ENCODE measurements at regions not wholly inside any gene's neighbourhood (a gene's known extent, or its start where the extent isn't known, plus 50 kb on each side); places are given as distances from the start of the nearest gene placed in this dataset.

- Histone ChIP-seq H3K36me3 (ENCODE audit: control insufficient read depth, insufficient read depth, low read length) (no peaks in the 10 kb centered on the region; the same call in 1 of the 2 replicates), H3K27me3 (replicated peaks; ENCODE audit: control insufficient read depth, insufficient read depth, low read length) (no peaks in the 10 kb centered on the region), H3K4me3 (ENCODE audit: low read depth, low read length) (no peak overlapping the region), H3K9me3 (no peaks in the 10 kb centered on the region), H3K4me1 (peaks cover 13% of the 10 kb centered on the region)
- no peak overlapping the region for H3K4me3 Mint-ChIP-seq (ENCODE audit: unreplicated experiment)
- no peaks in the 10 kb centered on the region for H3K9me3 Mint-ChIP-seq (ENCODE audit: unreplicated experiment)
- CTCF ChIA-PET, result no interaction called here
- H3K27ac Mint-ChIP-seq (ENCODE audit: unreplicated experiment), result no peak overlapping the region
- peaks cover 22% of the 10 kb centered on the region for H3K4me1 Mint-ChIP-seq (ENCODE audit: low read depth, unreplicated experiment)
- POLR2A ChIA-PET, result interaction anchor here (0.7 kb wide), 1 partner anchor 40 kb away, joined by 4 read pairs; no protein-coding TSS in a partner anchor
- no peak for DNase-seq
- intact Hi-C loops (cut with micrococcal nuclease; ENCODE audit: unreplicated experiment), result no loop called here
- no TSS peak for BruUV-seq (replicated peaks)
- H3K27me3 Mint-ChIP-seq (ENCODE audit: insufficient read depth, unreplicated experiment), result no peaks in the 10 kb centered on the region
- no peak for TF ChIP-seq CTCF (IDR thresholded peaks at IDR 0.05; ENCODE audit: insufficient read depth in 1 of 2, low read depth in 1 of 2, low read length in 1 of 2, severe bottlenecking in 1 of 2, unreplicated experiment in 1 of 2)
- no peaks in the 10 kb centered on the region for H3K36me3 Mint-ChIP-seq (ENCODE audit: insufficient read depth, unreplicated experiment)
Measured at GRCh38 chr2:156023229-156023869, 309.2 kb downstream of the NR4A2 start.

GRCh38 chr2:156021146-156022040 is 311.1 kb downstream of the NR4A2 start:
- TF ChIP-seq CTCF (IDR thresholded peaks at IDR 0.05; ENCODE audit: insufficient read depth in 1 of 2, low read depth in 1 of 2, low read length in 1 of 2, severe bottlenecking in 1 of 2, unreplicated experiment in 1 of 2), result no peak
- no peaks in the 10 kb centered on the region for H3K9me3 Mint-ChIP-seq (ENCODE audit: unreplicated experiment)
- Histone ChIP-seq H3K9me3 (no peaks in the 10 kb centered on the region), H3K36me3 (ENCODE audit: control insufficient read depth, insufficient read depth, low read length) (no peaks in the 10 kb centered on the region; the same call in 1 of the 2 replicates), H3K27me3 (replicated peaks; ENCODE audit: control insufficient read depth, insufficient read depth, low read length) (no peaks in the 10 kb centered on the region), H3K4me3 (ENCODE audit: low read depth, low read length) (no peak overlapping the region), H3K4me1 (peaks cover 13% of the 10 kb centered on the region)
- POLR2A ChIA-PET, result no interaction called here
- H3K4me3 Mint-ChIP-seq (ENCODE audit: unreplicated experiment), result no peak overlapping the region
- DNase-seq, result peak; percentile 10 to 40
- BruUV-seq (replicated peaks), result no TSS peak
- no peak overlapping the region for H3K27ac Mint-ChIP-seq (ENCODE audit: unreplicated experiment)
- H3K27me3 Mint-ChIP-seq (ENCODE audit: insufficient read depth, unreplicated experiment), result no peaks in the 10 kb centered on the region
- H3K36me3 Mint-ChIP-seq (ENCODE audit: insufficient read depth, unreplicated experiment), result no peaks in the 10 kb centered on the region
- intact Hi-C loops (cut with micrococcal nuclease; ENCODE audit: unreplicated experiment), result no loop called here
- H3K4me1 Mint-ChIP-seq (ENCODE audit: low read depth, unreplicated experiment), result peaks cover 22% of the 10 kb centered on the region
- CTCF ChIA-PET, result no interaction called here

GRCh38 chr2:156019341-156019740 is 313.2 kb downstream of the NR4A2 start:
- Mint-ChIP-seq H3K27ac (ENCODE audit: unreplicated experiment) (no peak overlapping the region), H3K4me3 (ENCODE audit: unreplicated experiment) (no peak overlapping the region), H3K9me3 (ENCODE audit: unreplicated experiment) (no peaks in the 10 kb centered on the region), H3K27me3 (ENCODE audit: insufficient read depth, unreplicated experiment) (no peaks in the 10 kb centered on the region), H3K36me3 (ENCODE audit: insufficient read depth, unreplicated experiment) (no peaks in the 10 kb centered on the region), H3K4me1 (ENCODE audit: low read depth, unreplicated experiment) (peaks cover 16% of the 10 kb centered on the region)
- ChIA-PET POLR2A (no interaction called here), CTCF (no interaction called here)
- peaks cover 13% of the 10 kb centered on the region for H3K4me1 ChIP-seq
- no TSS peak for BruUV-seq (replicated peaks)
- H3K4me3 ChIP-seq (ENCODE audit: low read depth, low read length), result no peak overlapping the region
- no peaks in the 10 kb centered on the region; the same call in 1 of the 2 replicates for H3K36me3 ChIP-seq (ENCODE audit: control insufficient read depth, insufficient read depth, low read length)
- no peak for DNase-seq
- TF ChIP-seq CTCF (IDR thresholded peaks at IDR 0.05; ENCODE audit: insufficient read depth in 1 of 2, low read depth in 1 of 2, low read length in 1 of 2, severe bottlenecking in 1 of 2, unreplicated experiment in 1 of 2), result no peak
- intact Hi-C loops (cut with micrococcal nuclease; ENCODE audit: unreplicated experiment), result no loop called here
- H3K27me3 ChIP-seq (replicated peaks; ENCODE audit: control insufficient read depth, insufficient read depth, low read length), result no peaks in the 10 kb centered on the region
- H3K9me3 ChIP-seq, result no peaks in the 10 kb centered on the region

All from Caco-2 (cell line).